IMR-90 (cell line): ENCODE measurements at regions not wholly inside any gene's neighbourhood (a gene's known extent, or its start where the extent isn't known, plus 50 kb on each side); places are given as distances from the start of the nearest gene placed in this dataset.

Experiments
- ATAC-seq: fragments of 200-7000 bp; cut with Tn5 transposase; 2 replicates; pipeline ENCODE4 v1.9.1; 2020; ENCODE audit warnings: low read depth, mild to moderate bottlenecking, moderate library complexity
- BruUV-seq: library from RNA; stranded (reverse); fragments of 400-500 nt; replicated peaks from 2 replicates; lab custom pipeline; 2021; lab: Mats Ljungman, UMichigan
- CTCF ChIA-PET: fragments of 300-600 bp; formaldehyde crosslinking; extraction: SDS; loops from one replicate; lab custom pipeline; 2021; ENCODE audit warnings: antibody characterized with exemption; lab: Yijun Ruan, JAX
- POLR2A ChIA-PET: fragments of 300-600 bp; sonication (Branson Sonifier 250); formaldehyde crosslinking; loops from one replicate; lab custom pipeline; 2022; ENCODE audit warnings: antibody characterized with exemption; ENCODE audit not compliant: unreplicated experiment; lab: Charles Lee
- DNase-seq: peaks from one replicate; pipeline ENCODE4 v3.0.0; 2013
- H2AFZ ChIP-seq: replicated peaks from 2 replicates; pipeline ENCODE3; 2013; ENCODE audit warnings: low read length, mild to moderate bottlenecking; ENCODE audit not compliant: poor library complexity
- H2AK5ac ChIP-seq: 2 replicates; pipeline ENCODE4 v1.6.1; 2013; ENCODE audit warnings: low read depth, low read length, inconsistent platforms
- H2AK9ac ChIP-seq: replicated peaks from 2 replicates; pipeline ENCODE3; 2013; ENCODE audit warnings: mild to moderate bottlenecking, low read depth, low read length, moderate library complexity; ENCODE audit not compliant: poor library complexity
- H2BK120ac ChIP-seq: 2 replicates; pipeline ENCODE4 v1.6.1; 2013; ENCODE audit warnings: low read depth, low read length, inconsistent platforms
- H2BK15ac ChIP-seq: 3 replicates; pipeline ENCODE4 v1.6.1; 2013; ENCODE audit warnings: low read depth, low read length, inconsistent platforms
- H2BK20ac ChIP-seq: 2 replicates; pipeline ENCODE4 v1.6.1; 2013; ENCODE audit warnings: low read depth, mild to moderate bottlenecking, inconsistent platforms, low read length, moderate library complexity
- H2BK5ac ChIP-seq: 2 replicates; pipeline ENCODE4 v1.6.1; 2013; ENCODE audit warnings: mild to moderate bottlenecking, low read depth, low read length, inconsistent platforms; ENCODE audit not compliant: poor library complexity, severe bottlenecking
- H3K14ac ChIP-seq: replicated peaks from 2 replicates; pipeline ENCODE4 v1.6.1; 2013; ENCODE audit warnings: low read depth, low read length, inconsistent platforms
- H3K18ac ChIP-seq: 2 replicates; pipeline ENCODE4 v1.6.1; 2013; ENCODE audit warnings: low read depth, low read length, control low read depth
- H3K23ac ChIP-seq: 2 replicates; pipeline ENCODE4 v1.6.1; 2013; ENCODE audit warnings: low read depth, low read length, inconsistent platforms
- H3K27ac ChIP-seq: 2 replicates; pipeline ENCODE4 v1.5.1; 2013; ENCODE audit warnings: mild to moderate bottlenecking, control low read depth, low read length; ENCODE audit not compliant: insufficient read depth
- H3K27me3 ChIP-seq: 2 replicates; pipeline ENCODE4 v1.6.1; 2013; ENCODE audit warnings: low read length; ENCODE audit not compliant: control insufficient read depth, insufficient read depth
- H3K36me3 ChIP-seq: 2 replicates; pipeline ENCODE4 v1.6.1; 2013; ENCODE audit warnings: low read length, mixed read lengths; ENCODE audit not compliant: control insufficient read depth, insufficient read depth
- H3K4ac ChIP-seq: 2 replicates; pipeline ENCODE4 v1.6.1; 2013; ENCODE audit warnings: low read depth, low read length, inconsistent platforms
- H3K4me1 ChIP-seq: 2 replicates; pipeline ENCODE4 v1.6.1; 2013; ENCODE audit warnings: low read length, mixed read lengths; ENCODE audit not compliant: control insufficient read depth, insufficient read depth
- H3K4me2 ChIP-seq: 2 replicates; pipeline ENCODE4 v1.6.1; 2013; ENCODE audit warnings: low read depth, mild to moderate bottlenecking, control low read depth, low read length, moderate library complexity
- H3K4me3 ChIP-seq: 2 replicates; pipeline ENCODE4 v1.5.1; 2013; ENCODE audit warnings: low read depth, mild to moderate bottlenecking, control low read depth, low read length, moderate library complexity; ENCODE audit not compliant: insufficient read depth
- H3K56ac ChIP-seq: 2 replicates; pipeline ENCODE4 v1.6.1; 2013; ENCODE audit warnings: low read length, inconsistent platforms; ENCODE audit not compliant: insufficient read depth; ENCODE audit errors: extremely low read depth
- H3K79me1 ChIP-seq, 2 experiments: 2 replicates each; pipeline ENCODE4 v1.6.1; 2013; ENCODE audit warnings: low read length in 2 of 2, inconsistent platforms in 1 of 2, low read depth in 1 of 2
- H3K9ac ChIP-seq: 2 replicates; pipeline ENCODE4 v1.6.1; 2013; ENCODE audit warnings: low read depth, low read length, control low read depth
- H3K9me1 ChIP-seq: 2 replicates; pipeline ENCODE4 v1.6.1; 2013; ENCODE audit warnings: low read length, inconsistent platforms; ENCODE audit not compliant: insufficient read depth
- H3K9me3 ChIP-seq: 2 replicates; pipeline ENCODE4 v1.6.1; 2013; ENCODE audit warnings: low read length; ENCODE audit not compliant: control insufficient read depth, insufficient read depth
- H4K20me1 ChIP-seq: 2 replicates; pipeline ENCODE4 v1.6.1; 2013; ENCODE audit warnings: low read length, inconsistent platforms; ENCODE audit not compliant: insufficient read depth
- H4K5ac ChIP-seq: 2 replicates; pipeline ENCODE4 v1.6.1; 2013; ENCODE audit warnings: mild to moderate bottlenecking, low read depth, low read length, control low read depth
- H4K8ac ChIP-seq, 2 experiments: 2 replicates each; pipeline ENCODE4 v1.6.1; 2013; ENCODE audit warnings: low read depth in 2 of 2, low read length in 2 of 2, control low read depth in 1 of 2, inconsistent platforms in 1 of 2
- H4K91ac ChIP-seq: 2 replicates; pipeline ENCODE4 v1.6.1; 2013; ENCODE audit warnings: low read depth, low read length, inconsistent platforms; ENCODE audit not compliant: insufficient read depth
- BHLHE40 ChIP-seq: fragments of 150-350 bp; IDR thresholded peaks from 2 replicates; pipeline ENCODE4 v1.6.1; 2016; ENCODE audit warnings: mild to moderate bottlenecking, low read depth, low read length
- CEBPB ChIP-seq: IDR thresholded peaks from 2 replicates; pipeline ENCODE4 v1.6.1; 2012; ENCODE audit warnings: low read depth, low read length, improper control_type of control experiment
- CHD1 ChIP-seq: IDR thresholded peaks from 2 replicates; pipeline ENCODE4 v1.6.1; 2012; ENCODE audit warnings: low read depth, low read length, improper control_type of control experiment
- CTCF ChIP-seq: conservative IDR thresholded peaks from 2 replicates; pipeline ENCODE4 v1.5.1; 2012; ENCODE audit warnings: mild to moderate bottlenecking, low read depth, low read length, improper control_type of control experiment
- FOS ChIP-seq: fragments of 150-350 bp; IDR thresholded peaks from 2 replicates; pipeline ENCODE4 v1.6.1; 2016; ENCODE audit warnings: low read depth, low read length
- MAFK ChIP-seq: IDR thresholded peaks from 2 replicates; pipeline ENCODE4 v1.6.1; 2012; ENCODE audit warnings: low read depth, low read length, improper control_type of control experiment
- MAZ ChIP-seq: IDR thresholded peaks from 2 replicates; pipeline ENCODE4 v1.6.1; 2012; ENCODE audit warnings: low read depth, mild to moderate bottlenecking, low read length, improper control_type of control experiment, moderate library complexity, borderline replicate concordance
- MXI1 ChIP-seq: IDR thresholded peaks from 2 replicates; pipeline ENCODE4 v1.6.1; 2012; ENCODE audit warnings: low read depth, mild to moderate bottlenecking, low read length, moderate library complexity, borderline replicate concordance
- NFE2L2 ChIP-seq: fragments of 150-350 bp; IDR thresholded peaks from 2 replicates; pipeline ENCODE4 v1.6.1; 2016; ENCODE audit warnings: low read depth, mild to moderate bottlenecking, low read length
- POLR2A ChIP-seq: IDR thresholded peaks from 2 replicates; pipeline ENCODE4 v1.6.1; 2012; ENCODE audit warnings: mild to moderate bottlenecking, low read depth, low read length
- RAD21 ChIP-seq: IDR thresholded peaks from 2 replicates; pipeline ENCODE4 v1.6.1; 2012; ENCODE audit warnings: low read length, improper control_type of control experiment
- RCOR1 ChIP-seq: IDR thresholded peaks from 2 replicates; pipeline ENCODE4 v1.6.1; 2012; ENCODE audit warnings: mild to moderate bottlenecking, low read length, improper control_type of control experiment; ENCODE audit not compliant: insufficient replicate concordance
- RFX5 ChIP-seq: IDR thresholded peaks from 2 replicates; pipeline ENCODE4 v1.8.0; 2012; ENCODE audit warnings: low read depth, mild to moderate bottlenecking, low read length, moderate library complexity
- SMC3 ChIP-seq: fragments of 150-350 bp; IDR thresholded peaks from 2 replicates; pipeline ENCODE4 v1.6.1; 2016; ENCODE audit warnings: low read depth, mild to moderate bottlenecking, antibody characterized with exemption, low read length, moderate library complexity
- USF2 ChIP-seq: fragments of 150-350 bp; IDR thresholded peaks from 2 replicates; pipeline ENCODE4 v1.6.1; 2017; ENCODE audit warnings: mild to moderate bottlenecking, antibody characterized with exemption, low read length, low read depth
- WGBS, 2 experiments: methylation state at CpG; one replicate each; pipeline versions ENCODE4 v1.1.5 to v1.1.7; 2013; ENCODE audit warnings: missing lambda C conversion rate in 2 of 2; ENCODE audit not compliant: insufficient read length in 1 of 2; ENCODE audit errors: extremely low coverage in 2 of 2; 5-methylcytosine and 5-hydroxymethylcytosine counted together
- dilution Hi-C: fragments of 300-500 bp; cut with HindIII; formaldehyde crosslinking; loops from one replicate; pipeline ENCODE4 v1.14.3; 2018; ENCODE audit warnings: low sequenced_read_pairs; ENCODE audit not compliant: unreplicated experiment
- in situ Hi-C: fragments of 300-500 bp; cut with MboI; formaldehyde crosslinking; loops from 3 replicates; pipeline ENCODE4 v1.14.3; 2019; ENCODE audit warnings: low sequenced_read_pairs, inconsistent platforms, mixed read lengths
- intact Hi-C: fragments of 100-400 bp; cut with micrococcal nuclease; formaldehyde crosslinking; loops from 2 replicates; pipeline ENCODE4 v1.10.0; 2022
- TF ChIP-seq, protein P1 (sequence below): fragments of 150-350 bp; IDR thresholded peaks from 2 replicates; pipeline ENCODE4 v1.6.1; 2016; ENCODE audit warnings: low read depth, mild to moderate bottlenecking, low read length, moderate library complexity, borderline replicate concordance

DNA sequence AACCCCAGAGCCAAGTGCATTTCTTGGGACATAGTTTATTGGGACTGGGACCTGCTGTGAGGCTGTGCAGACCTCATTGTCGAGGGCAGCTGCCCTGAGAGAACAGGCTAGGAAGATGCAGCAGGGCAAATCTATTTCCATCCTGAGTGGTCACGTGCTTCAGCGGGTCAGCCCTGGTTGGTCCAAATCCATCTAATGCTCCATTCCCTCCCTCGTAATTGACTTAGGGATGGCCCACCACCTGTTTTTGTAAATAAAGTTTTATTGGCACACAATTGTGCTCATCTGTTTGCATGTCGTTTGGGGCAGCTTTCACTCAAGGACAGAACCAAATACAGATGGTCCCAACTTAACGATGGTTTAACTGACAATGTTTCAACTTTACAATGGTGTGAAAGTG lies 75.5 kb upstream of the ADGRE5 start:
- Histone ChIP-seq H3K4ac (no peak overlapping the region), H3K9me1 (no peaks in the 10 kb centered on the region), H2AK9ac (no peak overlapping the region), H3K18ac (no peak overlapping the region), H3K4me3 (no peak overlapping the region), H3K9me3 (peaks cover 10% of the 10 kb centered on the region), H4K91ac (no peak overlapping the region), H3K23ac (no peak overlapping the region), H4K5ac (no peak overlapping the region), H4K20me1 (no peaks in the 10 kb centered on the region), H4K8ac (no peak overlapping the region), H3K56ac (no peak overlapping the region), H2BK5ac (no peak overlapping the region), H3K4me1 (no peaks in the 10 kb centered on the region), H3K9ac (no peak overlapping the region), H3K36me3 (no peaks in the 10 kb centered on the region), H3K4me2 (no peak overlapping the region), H3K27ac (no peak overlapping the region), H3K79me1 (no peaks in the 10 kb centered on the region), H2AFZ (no peak overlapping the region), H2AK5ac (no peak overlapping the region), H2BK20ac (no peak overlapping the region), H3K27me3 (peaks cover 44% of the 10 kb centered on the region), H2BK120ac (no peak overlapping the region), H3K14ac (no peak overlapping the region), H2BK15ac (no peak overlapping the region)
- in situ Hi-C loops = no loop called here
- POLR2A ChIA-PET = no interaction called here
- dilution Hi-C loops = no loop called here
- DNase-seq = no peak
- BruUV-seq = no TSS peak
- no peak for ATAC-seq
- TF ChIP-seq MAZ (no peak), CEBPB (no peak), BHLHE40 (no peak), MXI1 (no peak), CTCF (no peak), SMC3 (no peak), RCOR1 (no peak), FOS (no peak), RAD21 (no peak), CHD1 (no peak), POLR2A (no peak), MAFK (no peak), RFX5 (no peak), NFE2L2 (no peak), USF2 (no peak)
- TF ChIP-seq, protein P1, sequence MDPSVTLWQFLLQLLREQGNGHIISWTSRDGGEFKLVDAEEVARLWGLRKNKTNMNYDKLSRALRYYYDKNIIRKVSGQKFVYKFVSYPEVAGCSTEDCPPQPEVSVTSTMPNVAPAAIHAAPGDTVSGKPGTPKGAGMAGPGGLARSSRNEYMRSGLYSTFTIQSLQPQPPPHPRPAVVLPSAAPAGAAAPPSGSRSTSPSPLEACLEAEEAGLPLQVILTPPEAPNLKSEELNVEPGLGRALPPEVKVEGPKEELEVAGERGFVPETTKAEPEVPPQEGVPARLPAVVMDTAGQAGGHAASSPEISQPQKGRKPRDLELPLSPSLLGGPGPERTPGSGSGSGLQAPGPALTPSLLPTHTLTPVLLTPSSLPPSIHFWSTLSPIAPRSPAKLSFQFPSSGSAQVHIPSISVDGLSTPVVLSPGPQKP = no peak
- intact Hi-C loops = no loop called here
- CTCF ChIA-PET = no interaction called here
- WGBS, 2 experiments = 67% methylated on average over 1 of the region's 6 CpGs; no CpG with 5 or more reads in 1 of the 2 experiments
